ENCODE measurements at regions not wholly inside any gene's neighbourhood (a gene's known extent, or its start where the extent isn't known, plus 50 kb on each side); places are given as distances from the start of the nearest gene placed in this dataset.

DNA sequence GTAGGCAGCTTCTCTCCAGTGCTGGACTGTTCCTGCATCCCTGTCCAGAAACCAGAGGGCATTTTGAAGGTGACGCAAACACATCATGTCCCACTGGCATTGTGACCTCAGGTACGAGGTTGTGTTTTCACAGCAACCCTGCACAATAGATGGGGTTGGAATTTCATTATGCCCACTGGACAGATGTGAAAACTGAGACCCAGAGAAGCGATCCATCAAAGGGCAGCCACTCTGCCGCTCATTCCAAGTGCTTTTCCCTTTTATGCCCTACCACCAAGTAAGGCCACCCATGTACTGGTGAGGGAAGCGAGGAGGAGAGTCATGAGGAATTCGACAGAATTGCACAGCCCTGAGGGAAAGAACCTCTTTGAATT is 63.3 kb downstream of the CALML3 start:
- TF ChIP-seq, protein P1, sequence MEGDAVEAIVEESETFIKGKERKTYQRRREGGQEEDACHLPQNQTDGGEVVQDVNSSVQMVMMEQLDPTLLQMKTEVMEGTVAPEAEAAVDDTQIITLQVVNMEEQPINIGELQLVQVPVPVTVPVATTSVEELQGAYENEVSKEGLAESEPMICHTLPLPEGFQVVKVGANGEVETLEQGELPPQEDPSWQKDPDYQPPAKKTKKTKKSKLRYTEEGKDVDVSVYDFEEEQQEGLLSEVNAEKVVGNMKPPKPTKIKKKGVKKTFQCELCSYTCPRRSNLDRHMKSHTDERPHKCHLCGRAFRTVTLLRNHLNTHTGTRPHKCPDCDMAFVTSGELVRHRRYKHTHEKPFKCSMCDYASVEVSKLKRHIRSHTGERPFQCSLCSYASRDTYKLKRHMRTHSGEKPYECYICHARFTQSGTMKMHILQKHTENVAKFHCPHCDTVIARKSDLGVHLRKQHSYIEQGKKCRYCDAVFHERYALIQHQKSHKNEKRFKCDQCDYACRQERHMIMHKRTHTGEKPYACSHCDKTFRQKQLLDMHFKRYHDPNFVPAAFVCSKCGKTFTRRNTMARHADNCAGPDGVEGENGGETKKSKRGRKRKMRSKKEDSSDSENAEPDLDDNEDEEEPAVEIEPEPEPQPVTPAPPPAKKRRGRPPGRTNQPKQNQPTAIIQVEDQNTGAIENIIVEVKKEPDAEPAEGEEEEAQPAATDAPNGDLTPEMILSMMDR (IDR thresholded peaks at IDR 0.05) = no peak
- no peak for TF ChIP-seq POLR2AphosphoS5 (IDR thresholded peaks at IDR 0.05)
- no peak for TF ChIP-seq POLR2A (IDR thresholded peaks at IDR 0.05; ENCODE audit: low read depth)
